K562 (cell line): ENCODE measurements at regions not wholly inside any gene's neighbourhood (a gene's known extent, or its start where the extent isn't known, plus 50 kb on each side); places are given as distances from the start of the nearest gene placed in this dataset.

Source experiments
- ATAC-seq: fragments of 200-7000 bp; cut with Tn5 transposase; 3 replicates; pipeline ENCODE4 v1.9.1; 2020; ENCODE audit warnings: moderate library complexity
- BruUV-seq: library from RNA; stranded (reverse); fragments of 400-500 nt; replicated peaks from 2 replicates; lab custom pipeline; 2021; lab: Mats Ljungman, UMichigan
- CTCF ChIA-PET: fragments of 300-600 bp; formaldehyde crosslinking; extraction: SDS; loops from one replicate; lab custom pipeline; 2021; ENCODE audit warnings: low intra/inter-chr PET ratio; lab: Yijun Ruan, JAX
- POLR2A ChIA-PET: fragments of 300-600, 350-650 bp; sonication (Branson Sonifier 250); formaldehyde crosslinking; extraction: SDS; loops from one replicate; lab custom pipeline; 2021; ENCODE audit warnings: antibody characterized with exemption, inconsistent platforms; lab: Yijun Ruan, JAX
- DNase-seq, 4 experiments: peaks; one replicate each; pipeline versions ENCODE4 v3.0.0 to v3.0.0-alpha.2; 2011 to 2018; ENCODE audit warnings: low spot score in 3 of 4, mixed read lengths in 3 of 4; ENCODE audit errors: extremely low read depth in 1 of 4
- FAIRE-seq: peaks from 2 replicates; lab custom pipeline; 2011; peaks lifted over from hg19 to GRCh38; lab: Jason Lieb, UNC
- H2AFZ ChIP-seq: 2 replicates; pipeline ENCODE4 v1.6.0; 2011; ENCODE audit warnings: low read depth, low read length, control low read depth, inconsistent platforms
- H3K27ac ChIP-seq: fragments of 200-600 bp; 3 replicates; pipeline ENCODE4 v1.8.0; 2011; ENCODE audit warnings: low read depth, mild to moderate bottlenecking, control low read depth, inconsistent platforms, low read length, moderate library complexity, mixed read lengths; ENCODE audit errors: extremely low read depth
- H3K27me3 ChIP-seq, 2 experiments: fragments of 300-600 bp in 1 of 2; 2 replicates in 1 of 2; 3 replicates in 1 of 2; pipeline versions ENCODE4 v1.6.0 to v1.8.0; 2011; ENCODE audit warnings: inconsistent platforms in 2 of 2, low read length in 2 of 2, mild to moderate bottlenecking in 1 of 2, mixed read lengths in 1 of 2, moderate library complexity in 1 of 2; ENCODE audit not compliant: control insufficient read depth in 2 of 2, insufficient read depth in 2 of 2
- H3K36me3 ChIP-seq: fragments of 300-600 bp; 3 replicates; pipeline ENCODE4 v1.8.0; 2011; ENCODE audit warnings: mild to moderate bottlenecking, low read length, inconsistent platforms; ENCODE audit not compliant: control insufficient read depth, insufficient read depth
- H3K4me1 ChIP-seq, 2 experiments: fragments of 200-600 bp in 1 of 2; replicated peaks in 1 of 2; 2 replicates in 1 of 2; 3 replicates in 1 of 2; pipeline versions ENCODE4 v1.5.1 to v1.8.0; 2011; ENCODE audit warnings: inconsistent platforms in 2 of 2, low read length in 2 of 2, mild to moderate bottlenecking in 1 of 2, mixed read lengths in 1 of 2, moderate library complexity in 1 of 2; ENCODE audit not compliant: control insufficient read depth in 2 of 2, insufficient read depth in 2 of 2
- H3K4me2 ChIP-seq: 2 replicates; pipeline ENCODE4 v1.6.1; 2011; ENCODE audit warnings: low read length, control low read depth, inconsistent platforms, mixed read lengths; ENCODE audit not compliant: insufficient read depth
- H3K4me3 ChIP-seq: fragments of 200-600 bp; sonication (generic), shearing (Covaris generic); 2 replicates; pipeline ENCODE4 v1.5.1; 2016; ENCODE audit warnings: control low read depth, inconsistent platforms
- H3K79me2 ChIP-seq: fragments of 200-600 bp; 3 replicates; pipeline ENCODE4 v1.8.0; 2011; ENCODE audit warnings: low read length, inconsistent platforms; ENCODE audit not compliant: control insufficient read depth, insufficient read depth
- H3K9ac ChIP-seq, 2 experiments: 2 replicates each; pipeline versions ENCODE4 v1.6.0 to v1.6.1; 2011; ENCODE audit warnings: low read depth in 2 of 2, low read length in 2 of 2, control low read depth in 1 of 2, inconsistent platforms in 1 of 2, mild to moderate bottlenecking in 1 of 2, mixed read lengths in 1 of 2; ENCODE audit not compliant: insufficient read depth in 1 of 2
- H3K9me1 ChIP-seq: one replicate; pipeline ENCODE4 v1.6.0; 2011; ENCODE audit warnings: inconsistent platforms, mild to moderate bottlenecking, low read length, moderate library complexity; ENCODE audit not compliant: control insufficient read depth, insufficient read depth
- H3K9me3 ChIP-seq: replicated peaks from 2 replicates; pipeline ENCODE4 v1.5.1; 2011; ENCODE audit warnings: low read depth, low read length, inconsistent platforms; ENCODE audit not compliant: control insufficient read depth, insufficient read depth
- H4K20me1 ChIP-seq: replicated peaks from 2 replicates; pipeline ENCODE4 v1.6.1; 2011; ENCODE audit warnings: low read length, inconsistent platforms, mixed read lengths; ENCODE audit not compliant: control insufficient read depth, insufficient read depth
- BCOR ChIP-seq: fragments of 450-650 bp; IDR thresholded peaks from 2 replicates; pipeline ENCODE4 v1.6.1; 2016
- CHD4 ChIP-seq: fragments of 200-600 bp; sonication (generic); IDR thresholded peaks from 3 replicates; pipeline ENCODE4 v1.6.1; 2012; ENCODE audit warnings: low read depth, mild to moderate bottlenecking, mixed read lengths, low read length, inconsistent platforms; ENCODE audit not compliant: insufficient read depth, insufficient replicate concordance, poor library complexity, severe bottlenecking
- GABPB2 ChIP-seq: fragments of 250-450 bp; sonication (Bioruptor Pico); conservative IDR thresholded peaks from 2 replicates; pipeline ENCODE4 v1.5.1; 2021; ENCODE audit warnings: mild to moderate bottlenecking
- HMGN3 ChIP-seq: IDR thresholded peaks from 2 replicates; pipeline ENCODE4 v1.6.1; 2011; ENCODE audit warnings: borderline replicate concordance, low read depth, mild to moderate bottlenecking, mixed read lengths, low read length; ENCODE audit not compliant: insufficient read length; ENCODE audit errors: extremely low read depth
- KDM5B ChIP-seq: fragments of 200-600 bp; sonication (generic); IDR thresholded peaks from 2 replicates; pipeline ENCODE4 v1.6.1; 2012; ENCODE audit warnings: low read depth, mild to moderate bottlenecking, moderate library complexity, low read length, control low read depth, inconsistent platforms; ENCODE audit not compliant: insufficient replicate concordance
- MAFK ChIP-seq: IDR thresholded peaks from 2 replicates; pipeline ENCODE4 v1.6.1; 2011; ENCODE audit warnings: low read length, improper control_type of control experiment
- NCOA6 ChIP-seq: fragments of 450-650 bp; IDR thresholded peaks from 2 replicates; pipeline ENCODE4 v1.6.1; 2017; ENCODE audit warnings: mild to moderate bottlenecking
- SRSF1 ChIP-seq: fragments of 200-400 bp; formaldehyde crosslinking; IDR thresholded peaks from 2 replicates; pipeline ENCODE4 v1.6.1; 2017; ENCODE audit warnings: mild to moderate bottlenecking, low read depth, low read length, moderate library complexity
- ZFP30 ChIP-seq: fragments of 250-450 bp; sonication (Bioruptor Pico); IDR thresholded peaks from 2 replicates; pipeline ENCODE4 v1.8.0; 2022; ENCODE audit warnings: moderate library complexity, mild to moderate bottlenecking, inconsistent platforms, borderline replicate concordance
- ZNF551 ChIP-seq: fragments of 250-450 bp; sonication (Bioruptor Pico); IDR thresholded peaks from 2 replicates; pipeline ENCODE4 v1.5.0; 2021; ENCODE audit warnings: mild to moderate bottlenecking, moderate library complexity
- WGBS: fragments of 100-300 bp; shearing (Covaris generic); methylation state at CpG from one replicate; pipeline ENCODE4 v1.1.6; 2016; ENCODE audit warnings: low coverage, mixed read lengths; ENCODE audit not compliant: insufficient coverage; ENCODE audit errors: missing lambda C conversion rate; 5-methylcytosine and 5-hydroxymethylcytosine counted together
- in situ Hi-C: fragments of 300-500 bp; cut with MboI; formaldehyde crosslinking; loops from 4 replicates; pipeline ENCODE4 v1.15.0; 2018; ENCODE audit warnings: inconsistent platforms, mixed read lengths
- intact Hi-C: fragments of 100-400 bp; cut with micrococcal nuclease; formaldehyde crosslinking; loops from 2 replicates; pipeline ENCODE4 v1.14.2; 2022
- TF ChIP-seq, protein P1 (sequence below): fragments of 250-450 bp; sonication (Bioruptor Pico); IDR thresholded peaks from 2 replicates; pipeline ENCODE4 v1.8.0; 2022; ENCODE audit warnings: moderate library complexity, mild to moderate bottlenecking, inconsistent platforms
- TF ChIP-seq, protein P2 (sequence below): fragments of 250-450 bp; sonication (Bioruptor Pico); IDR thresholded peaks from 2 replicates; pipeline ENCODE4 v1.5.0; 2021
- TF ChIP-seq, protein P3 (sequence below): fragments of 250-450 bp; sonication (Bioruptor Pico); IDR thresholded peaks from 2 replicates; pipeline ENCODE4 v1.4.0; 2020; ENCODE audit warnings: mild to moderate bottlenecking, moderate library complexity, borderline replicate concordance
- TF ChIP-seq, protein P4 (sequence below): sonication (generic); formaldehyde crosslinking; IDR thresholded peaks from 2 replicates; pipeline ENCODE4 v1.8.0; 2022; ENCODE audit warnings: mild to moderate bottlenecking, missing genetic modification reagents
- TF ChIP-seq, protein P5 (sequence below): IDR thresholded peaks from 2 replicates; pipeline ENCODE4 v1.6.1; 2016; ENCODE audit warnings: missing genetic modification characterization, missing compliant biosample characterization

DNA sequence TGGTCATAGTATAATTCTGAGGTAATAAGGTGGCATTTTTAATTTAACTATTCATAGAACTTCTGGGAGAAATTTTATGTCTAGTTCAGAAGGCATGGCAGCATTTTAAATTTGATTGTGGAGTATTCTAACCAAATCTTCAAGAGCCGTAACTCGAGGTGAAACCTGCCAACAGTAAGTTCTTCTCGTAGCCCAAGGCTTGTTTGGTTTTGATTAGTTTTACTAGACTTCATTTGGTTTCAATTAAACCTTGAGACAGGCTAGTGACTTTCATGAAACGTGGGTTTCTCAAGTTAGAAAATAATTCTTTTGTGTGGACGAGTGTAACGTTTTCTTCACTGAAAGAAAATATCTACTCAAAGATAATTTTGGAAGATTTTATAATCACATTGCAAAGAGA lies 395.5 kb downstream of the USP25 start:
- ChIA-PET POLR2A (no interaction called here), CTCF (no interaction called here)
- no peak overlapping the region for H2AFZ ChIP-seq
- H3K4me1 ChIP-seq: no peaks in the 10 kb centered on the region
- BruUV-seq: no TSS peak
- H3K9me3 ChIP-seq: no peaks in the 10 kb centered on the region
- H3K9me1 ChIP-seq: no peaks in the 10 kb centered on the region
- WGBS: under 1% methylated on average over 6 of the region's 6 CpGs
- no peak overlapping the region for H3K9ac ChIP-seq
- no peaks in the 10 kb centered on the region for H3K27me3 ChIP-seq
- FAIRE-seq (no peak), ATAC-seq (no peak), DNase-seq (no peak)
- H3K36me3 ChIP-seq: no peaks in the 10 kb centered on the region
- no peak overlapping the region for H3K4me2 ChIP-seq
- in situ Hi-C loops (no loop called here), intact Hi-C loops (no loop called here)
- no peak overlapping the region for H3K4me3 ChIP-seq
- H3K79me2 ChIP-seq: no peaks in the 10 kb centered on the region
- H3K27ac ChIP-seq: no peak overlapping the region
- H4K20me1 ChIP-seq: no peaks in the 10 kb centered on the region
- TF ChIP-seq, protein P1, sequence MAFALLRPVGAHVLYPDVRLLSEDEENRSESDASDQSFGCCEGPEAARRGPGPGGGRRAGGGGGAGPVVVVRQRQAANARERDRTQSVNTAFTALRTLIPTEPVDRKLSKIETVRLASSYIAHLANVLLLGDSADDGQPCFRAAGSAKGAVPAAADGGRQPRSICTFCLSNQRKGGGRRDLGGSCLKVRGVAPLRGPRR: no peak
- TF ChIP-seq, protein P2, sequence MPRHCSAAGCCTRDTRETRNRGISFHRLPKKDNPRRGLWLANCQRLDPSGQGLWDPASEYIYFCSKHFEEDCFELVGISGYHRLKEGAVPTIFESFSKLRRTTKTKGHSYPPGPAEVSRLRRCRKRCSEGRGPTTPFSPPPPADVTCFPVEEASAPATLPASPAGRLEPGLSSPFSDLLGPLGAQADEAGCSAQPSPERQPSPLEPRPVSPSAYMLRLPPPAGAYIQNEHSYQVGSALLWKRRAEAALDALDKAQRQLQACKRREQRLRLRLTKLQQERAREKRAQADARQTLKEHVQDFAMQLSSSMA (CRISPR knock-in tag): no peak
- no peak for TF ChIP-seq MAFK
- no peak for TF ChIP-seq KDM5B
- TF ChIP-seq SRSF1: no peak
- no peak for TF ChIP-seq HMGN3
- TF ChIP-seq, protein P3, sequence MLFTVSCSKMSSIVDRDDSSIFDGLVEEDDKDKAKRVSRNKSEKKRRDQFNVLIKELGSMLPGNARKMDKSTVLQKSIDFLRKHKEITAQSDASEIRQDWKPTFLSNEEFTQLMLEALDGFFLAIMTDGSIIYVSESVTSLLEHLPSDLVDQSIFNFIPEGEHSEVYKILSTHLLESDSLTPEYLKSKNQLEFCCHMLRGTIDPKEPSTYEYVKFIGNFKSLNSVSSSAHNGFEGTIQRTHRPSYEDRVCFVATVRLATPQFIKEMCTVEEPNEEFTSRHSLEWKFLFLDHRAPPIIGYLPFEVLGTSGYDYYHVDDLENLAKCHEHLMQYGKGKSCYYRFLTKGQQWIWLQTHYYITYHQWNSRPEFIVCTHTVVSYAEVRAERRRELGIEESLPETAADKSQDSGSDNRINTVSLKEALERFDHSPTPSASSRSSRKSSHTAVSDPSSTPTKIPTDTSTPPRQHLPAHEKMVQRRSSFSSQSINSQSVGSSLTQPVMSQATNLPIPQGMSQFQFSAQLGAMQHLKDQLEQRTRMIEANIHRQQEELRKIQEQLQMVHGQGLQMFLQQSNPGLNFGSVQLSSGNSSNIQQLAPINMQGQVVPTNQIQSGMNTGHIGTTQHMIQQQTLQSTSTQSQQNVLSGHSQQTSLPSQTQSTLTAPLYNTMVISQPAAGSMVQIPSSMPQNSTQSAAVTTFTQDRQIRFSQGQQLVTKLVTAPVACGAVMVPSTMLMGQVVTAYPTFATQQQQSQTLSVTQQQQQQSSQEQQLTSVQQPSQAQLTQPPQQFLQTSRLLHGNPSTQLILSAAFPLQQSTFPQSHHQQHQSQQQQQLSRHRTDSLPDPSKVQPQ (CRISPR knock-in tag): no peak
- no peak for TF ChIP-seq CHD4
- TF ChIP-seq, protein P4, sequence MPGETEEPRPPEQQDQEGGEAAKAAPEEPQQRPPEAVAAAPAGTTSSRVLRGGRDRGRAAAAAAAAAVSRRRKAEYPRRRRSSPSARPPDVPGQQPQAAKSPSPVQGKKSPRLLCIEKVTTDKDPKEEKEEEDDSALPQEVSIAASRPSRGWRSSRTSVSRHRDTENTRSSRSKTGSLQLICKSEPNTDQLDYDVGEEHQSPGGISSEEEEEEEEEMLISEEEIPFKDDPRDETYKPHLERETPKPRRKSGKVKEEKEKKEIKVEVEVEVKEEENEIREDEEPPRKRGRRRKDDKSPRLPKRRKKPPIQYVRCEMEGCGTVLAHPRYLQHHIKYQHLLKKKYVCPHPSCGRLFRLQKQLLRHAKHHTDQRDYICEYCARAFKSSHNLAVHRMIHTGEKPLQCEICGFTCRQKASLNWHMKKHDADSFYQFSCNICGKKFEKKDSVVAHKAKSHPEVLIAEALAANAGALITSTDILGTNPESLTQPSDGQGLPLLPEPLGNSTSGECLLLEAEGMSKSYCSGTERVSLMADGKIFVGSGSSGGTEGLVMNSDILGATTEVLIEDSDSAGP (CRISPR knock-in tag): no peak
- no peak for TF ChIP-seq ZFP30 (CRISPR knock-in tag)
- no peak for TF ChIP-seq GABPB2 (CRISPR knock-in tag)
- TF ChIP-seq BCOR: no peak
- no peak for TF ChIP-seq NCOA6
- TF ChIP-seq, protein P5, sequence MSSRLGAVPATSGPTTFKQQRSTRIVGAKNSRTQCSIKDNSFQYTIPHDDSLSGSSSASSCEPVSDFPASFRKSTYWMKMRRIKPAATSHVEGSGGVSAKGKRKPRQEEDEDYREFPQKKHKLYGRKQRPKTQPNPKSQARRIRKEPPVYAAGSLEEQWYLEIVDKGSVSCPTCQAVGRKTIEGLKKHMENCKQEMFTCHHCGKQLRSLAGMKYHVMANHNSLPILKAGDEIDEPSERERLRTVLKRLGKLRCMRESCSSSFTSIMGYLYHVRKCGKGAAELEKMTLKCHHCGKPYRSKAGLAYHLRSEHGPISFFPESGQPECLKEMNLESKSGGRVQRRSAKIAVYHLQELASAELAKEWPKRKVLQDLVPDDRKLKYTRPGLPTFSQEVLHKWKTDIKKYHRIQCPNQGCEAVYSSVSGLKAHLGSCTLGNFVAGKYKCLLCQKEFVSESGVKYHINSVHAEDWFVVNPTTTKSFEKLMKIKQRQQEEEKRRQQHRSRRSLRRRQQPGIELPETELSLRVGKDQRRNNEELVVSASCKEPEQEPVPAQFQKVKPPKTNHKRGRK (tag): no peak
- TF ChIP-seq ZNF551 (CRISPR knock-in tag): no peak
